ENCODE measurements at regions not wholly inside any gene's neighbourhood (a gene's known extent, or its start where the extent isn't known, plus 50 kb on each side); places are given as distances from the start of the nearest gene placed in this dataset.

GRCh38 chr1:232550007-232550406, 79.9 kb downstream of the SIPA1L2 start:
- TF ChIP-seq CTCF (IDR thresholded peaks at IDR 0.05; ENCODE audit: extremely low read depth in 1 of 2, insufficient read depth in 1 of 2, low read depth in 1 of 2, low read length in 2 of 2) (no peak), POLR2A (IDR thresholded peaks at IDR 0.05; ENCODE audit: low read depth, low read length) (no peak), MYC (IDR thresholded peaks at IDR 0.05; ENCODE audit: low read depth, low read length) (no peak), MAX (IDR thresholded peaks at IDR 0.05; ENCODE audit: insufficient read depth, insufficient read length) (no peak), EZH2 (IDR thresholded peaks at IDR 0.05; ENCODE audit: borderline replicate concordance, low read depth, low read length, severe bottlenecking) (no peak), FOS (IDR thresholded peaks at IDR 0.05; ENCODE audit: borderline replicate concordance, insufficient read depth, low read length) (no peak), POLR2AphosphoS5 (IDR thresholded peaks at IDR 0.05; ENCODE audit: insufficient read depth, low read depth, low read length) (no peak), JUN (IDR thresholded peaks at IDR 0.05; ENCODE audit: borderline replicate concordance, insufficient read depth, insufficient read length, low read depth) (no peak)

All from endothelial cell of umbilical vein (primary cell).